Activated CD8-positive, alpha-beta T cell treated with anti-CD3 and anti-CD28 coated beads, Interleukin-2, amount 10 ng/mL, durations not matched to agents 7 days and 5 days (primary cell): ENCODE measurements at regions not wholly inside any gene's neighbourhood (a gene's known extent, or its start where the extent isn't known, plus 50 kb on each side); places are given as distances from the start of the nearest gene placed in this dataset.

ENCODE experiments used
- ATAC-seq: fragments of 150-1000 bp; cut with Tn5 transposase; one replicate; pipeline ENCODE4 v1.10.0; 2021; ENCODE audit warnings: moderate library complexity
- CTCF ChIA-PET: fragments of 350-600 bp; sonication (Branson Sonifier 250); formaldehyde crosslinking; loops from one replicate; lab custom pipeline; 2021; ENCODE audit warnings: antibody characterized with exemption; lab: Charles Lee
- POLR2A ChIA-PET: fragments of 350-600 bp; sonication (Branson Sonifier 250); formaldehyde crosslinking; loops from one replicate; lab custom pipeline; 2021; ENCODE audit warnings: antibody characterized with exemption; lab: Charles Lee
- DNase-seq: peaks from one replicate; pipeline ENCODE4 v3.0.0-alpha.2; 2020
- H3K27ac Mint-ChIP-seq: one replicate; pipeline ENCODE4 v1.8.0; 2021; ENCODE audit warnings: mild to moderate bottlenecking, mixed read lengths
- H3K27me3 Mint-ChIP-seq: one replicate; pipeline ENCODE4 v1.8.0; 2021; ENCODE audit warnings: low read depth, mixed read lengths
- H3K36me3 Mint-ChIP-seq: one replicate; pipeline ENCODE4 v1.8.0; 2021; ENCODE audit warnings: low read depth, mixed read lengths
- H3K4me1 Mint-ChIP-seq: one replicate; pipeline ENCODE4 v1.8.0; 2021; ENCODE audit warnings: low read depth, mixed read lengths
- H3K4me3 Mint-ChIP-seq: one replicate; pipeline ENCODE4 v1.8.0; 2021; ENCODE audit warnings: mild to moderate bottlenecking, mixed read lengths
- H3K9me3 Mint-ChIP-seq: one replicate; pipeline ENCODE4 v1.8.0; 2022; ENCODE audit warnings: mixed read lengths; ENCODE audit not compliant: insufficient read depth

DNA sequence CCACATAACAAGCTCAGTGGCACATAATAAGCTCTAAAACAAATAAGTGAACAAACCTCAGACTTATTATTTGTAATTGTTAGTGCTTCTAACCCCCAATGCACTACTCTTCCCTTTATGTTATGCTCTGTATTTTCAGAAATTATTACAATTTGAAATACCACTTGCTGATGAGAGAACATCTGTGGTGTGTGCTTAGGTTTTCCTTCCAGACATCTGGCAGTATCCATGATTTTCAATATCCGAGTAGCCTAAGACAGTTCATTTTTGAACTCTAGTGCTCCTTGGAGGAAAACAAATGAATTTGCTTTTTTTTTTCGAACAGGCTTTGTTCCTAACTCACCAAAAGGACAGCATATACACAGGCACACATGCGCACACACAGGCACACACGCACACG is 278.7 kb upstream of the CLNK start:
- no peaks in the 10 kb centered on the region for H3K36me3 Mint-ChIP-seq
- POLR2A ChIA-PET, result no interaction called here
- H3K4me3 Mint-ChIP-seq, result no peak overlapping the region
- DNase-seq (no peak), ATAC-seq (no peak)
- H3K9me3 Mint-ChIP-seq, result peaks cover 5% of the 10 kb centered on the region
- H3K27me3 Mint-ChIP-seq, result peaks cover 3% of the 10 kb centered on the region
- H3K4me1 Mint-ChIP-seq, result no peaks in the 10 kb centered on the region
- CTCF ChIA-PET, result no interaction called here
- no peak overlapping the region for H3K27ac Mint-ChIP-seq

DNA sequence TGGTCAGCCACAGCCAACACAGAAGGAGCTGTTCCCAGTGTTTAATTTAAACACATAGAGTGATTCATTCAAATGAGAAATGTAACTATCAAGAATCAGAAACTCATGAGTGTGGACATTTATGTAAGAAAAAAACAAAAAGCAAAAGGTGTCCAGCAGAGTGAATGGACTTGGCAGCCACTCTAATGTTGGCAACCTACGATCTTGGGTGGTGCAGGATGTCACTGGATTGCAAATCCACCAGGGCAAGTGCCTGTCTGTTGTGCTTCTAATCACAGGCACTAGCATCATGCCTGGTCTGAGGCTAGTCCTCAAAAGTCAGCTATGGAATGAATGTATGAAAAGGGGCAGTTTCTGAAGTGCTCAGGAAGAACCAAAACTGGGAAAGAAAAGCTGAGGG is 277.7 kb upstream of the CLNK start:
- no peak overlapping the region for H3K4me3 Mint-ChIP-seq
- H3K27ac Mint-ChIP-seq, result no peak overlapping the region
- peaks cover 5% of the 10 kb centered on the region for H3K9me3 Mint-ChIP-seq
- DNase-seq (no peak), ATAC-seq (no peak)
- POLR2A ChIA-PET, result no interaction called here
- CTCF ChIA-PET, result no interaction called here
- no peaks in the 10 kb centered on the region for H3K4me1 Mint-ChIP-seq
- H3K36me3 Mint-ChIP-seq, result no peaks in the 10 kb centered on the region
- H3K27me3 Mint-ChIP-seq, result peaks cover 3% of the 10 kb centered on the region

GRCh38 chr4:10960389-10960788 is 275.8 kb upstream of the CLNK start:
- ChIA-PET CTCF (no interaction called here), POLR2A (no interaction called here)
- H3K9me3 Mint-ChIP-seq, result no peaks in the 10 kb centered on the region
- H3K4me3 Mint-ChIP-seq, result no peak overlapping the region
- no peak overlapping the region for H3K27ac Mint-ChIP-seq
- H3K27me3 Mint-ChIP-seq, result peaks cover 2% of the 10 kb centered on the region
- no peak for DNase-seq
- ATAC-seq, result no peak
- H3K36me3 Mint-ChIP-seq, result no peaks in the 10 kb centered on the region
- peaks cover 5% of the 10 kb centered on the region for H3K4me1 Mint-ChIP-seq

- ChIA-PET POLR2A (no interaction called here), CTCF (no interaction called here)
- ATAC-seq (no peak), DNase-seq (no peak)
- no peaks in the 10 kb centered on the region for H3K36me3 Mint-ChIP-seq
- H3K27me3 Mint-ChIP-seq, result peaks cover 2% of the 10 kb centered on the region
- peaks cover 11% of the 10 kb centered on the region for H3K4me1 Mint-ChIP-seq
- no peaks in the 10 kb centered on the region for H3K9me3 Mint-ChIP-seq
- no peak overlapping the region for H3K4me3 Mint-ChIP-seq
- H3K27ac Mint-ChIP-seq, result no peak overlapping the region
Measured at GRCh38 chr4:10959586-10959985, 275.0 kb upstream of the CLNK start.

DNA sequence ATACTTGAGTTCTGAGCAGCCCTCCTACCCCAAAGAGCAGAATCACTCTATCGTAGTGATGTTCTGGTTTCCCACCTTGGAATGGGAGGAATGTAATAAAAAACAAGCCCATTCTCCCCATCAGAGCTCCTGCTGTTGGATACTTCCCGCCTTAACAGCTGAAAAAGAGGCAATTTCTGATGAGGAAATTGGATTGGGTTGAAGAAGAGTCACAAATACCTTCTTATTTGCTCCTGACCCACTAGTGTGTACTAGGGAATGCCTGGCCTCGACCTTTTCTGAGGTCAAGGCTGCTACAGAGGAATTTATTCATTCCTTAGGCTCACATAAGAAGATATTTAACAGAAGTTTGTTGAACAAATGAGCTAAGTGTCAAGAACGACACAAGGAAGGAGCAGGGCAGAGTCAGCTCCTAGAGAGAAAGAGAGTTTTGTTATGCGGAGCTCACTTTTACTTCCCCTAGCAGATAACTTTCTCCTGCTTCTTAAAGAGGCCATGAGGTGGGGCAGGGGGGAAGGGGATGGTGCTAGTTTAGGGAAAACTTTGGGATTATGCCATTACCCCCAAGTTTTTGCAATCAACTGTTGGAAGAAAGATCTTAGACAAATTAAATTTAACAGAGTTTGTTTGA is 273.8 kb upstream of the CLNK start:
- DNase-seq, result no peak
- ChIA-PET POLR2A (no interaction called here), CTCF (no interaction called here)
- no peak for ATAC-seq
- Mint-ChIP-seq H3K4me1 (peaks cover 20% of the 10 kb centered on the region), H3K36me3 (no peaks in the 10 kb centered on the region), H3K9me3 (no peaks in the 10 kb centered on the region), H3K27ac (no peak overlapping the region), H3K27me3 (peaks cover 2% of the 10 kb centered on the region), H3K4me3 (no peak overlapping the region)

GRCh38 chr4:10951306-10951705 is 266.7 kb upstream of the CLNK start:
- DNase-seq (no peak), ATAC-seq (no peak)
- Mint-ChIP-seq H3K36me3 (no peaks in the 10 kb centered on the region), H3K4me1 (peaks cover 21% of the 10 kb centered on the region), H3K9me3 (no peaks in the 10 kb centered on the region), H3K4me3 (no peak overlapping the region), H3K27ac (no peak overlapping the region), H3K27me3 (peaks cover 8% of the 10 kb centered on the region)
- ChIA-PET POLR2A (no interaction called here), CTCF (no interaction called here)

GRCh38 chr4:10949039-10949733 is 264.6 kb upstream of the CLNK start:
- ChIA-PET POLR2A (no interaction called here), CTCF (no interaction called here)
- Mint-ChIP-seq H3K4me3 (no peak overlapping the region), H3K9me3 (no peaks in the 10 kb centered on the region), H3K27ac (no peak overlapping the region), H3K36me3 (no peaks in the 10 kb centered on the region), H3K27me3 (peaks cover 8% of the 10 kb centered on the region), H3K4me1 (peaks cover 6% of the 10 kb centered on the region)
- ATAC-seq, result no peak
- no peak for DNase-seq

DNA sequence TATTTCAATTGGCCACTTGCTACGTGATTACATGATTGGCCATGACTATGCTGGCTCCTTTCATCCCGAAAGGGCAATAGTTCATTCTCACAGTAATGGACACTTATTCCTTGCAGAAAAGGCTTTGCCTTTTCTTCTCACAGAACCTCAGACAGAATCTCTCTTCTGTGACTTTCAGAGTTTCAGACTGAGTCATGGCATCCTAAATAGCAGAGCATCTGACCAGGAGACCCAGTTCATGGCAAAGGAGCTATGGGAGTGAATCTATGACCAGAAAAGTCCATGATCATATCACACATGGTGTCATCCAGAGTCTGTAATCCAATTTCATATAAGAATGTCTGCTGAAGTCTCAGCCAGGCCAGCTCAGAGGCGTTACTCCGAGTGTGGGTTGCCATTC is 263.3 kb upstream of the CLNK start:
- no peak for DNase-seq
- ChIA-PET POLR2A (no interaction called here), CTCF (no interaction called here)
- no peak overlapping the region for H3K27ac Mint-ChIP-seq
- peaks cover 8% of the 10 kb centered on the region for H3K27me3 Mint-ChIP-seq
- H3K36me3 Mint-ChIP-seq, result no peaks in the 10 kb centered on the region
- ATAC-seq, result no peak
- no peaks in the 10 kb centered on the region for H3K9me3 Mint-ChIP-seq
- no peak overlapping the region for H3K4me3 Mint-ChIP-seq
- no peaks in the 10 kb centered on the region for H3K4me1 Mint-ChIP-seq

DNA sequence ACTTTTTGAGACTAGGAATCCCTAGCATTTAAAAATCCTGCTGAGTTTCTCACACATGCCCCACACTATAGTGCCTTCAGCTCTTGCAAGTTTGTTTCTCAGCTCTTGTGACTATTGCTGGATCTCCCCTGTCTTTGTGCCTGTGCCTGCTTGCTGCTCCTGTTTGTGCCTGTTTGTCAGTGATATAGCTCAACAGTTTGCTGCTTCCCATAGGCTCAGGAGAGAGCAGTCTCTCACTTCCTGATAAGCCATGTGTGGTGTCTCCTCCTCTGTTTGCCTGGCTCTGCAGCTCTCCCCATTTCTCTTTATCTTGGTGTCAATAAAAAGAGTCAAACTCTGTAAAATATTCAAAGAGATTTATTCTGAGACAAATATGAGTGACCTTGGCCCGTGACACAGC is 259.8 kb upstream of the CLNK start:
- no peak for DNase-seq
- Mint-ChIP-seq H3K27ac (no peak overlapping the region), H3K36me3 (no peaks in the 10 kb centered on the region), H3K4me1 (no peaks in the 10 kb centered on the region), H3K27me3 (peaks cover 2% of the 10 kb centered on the region), H3K4me3 (no peak overlapping the region), H3K9me3 (no peaks in the 10 kb centered on the region)
- POLR2A ChIA-PET, result no interaction called here
- no peak for ATAC-seq
- CTCF ChIA-PET, result no interaction called here

- H3K4me1 Mint-ChIP-seq, result no peaks in the 10 kb centered on the region
- H3K36me3 Mint-ChIP-seq, result no peaks in the 10 kb centered on the region
- peaks cover 2% of the 10 kb centered on the region for H3K27me3 Mint-ChIP-seq
- POLR2A ChIA-PET, result interaction anchor here (0.6 kb wide), 1 partner anchor 304 kb away, joined by 3 read pairs; no protein-coding TSS in a partner anchor
- CTCF ChIA-PET, result no interaction called here
- DNase-seq, result no peak
- no peak overlapping the region for H3K4me3 Mint-ChIP-seq
- ATAC-seq, result no peak
- H3K27ac Mint-ChIP-seq, result no peak overlapping the region
- no peaks in the 10 kb centered on the region for H3K9me3 Mint-ChIP-seq
Measured at GRCh38 chr4:10942156-10942555, 257.6 kb upstream of the CLNK start.

DNA sequence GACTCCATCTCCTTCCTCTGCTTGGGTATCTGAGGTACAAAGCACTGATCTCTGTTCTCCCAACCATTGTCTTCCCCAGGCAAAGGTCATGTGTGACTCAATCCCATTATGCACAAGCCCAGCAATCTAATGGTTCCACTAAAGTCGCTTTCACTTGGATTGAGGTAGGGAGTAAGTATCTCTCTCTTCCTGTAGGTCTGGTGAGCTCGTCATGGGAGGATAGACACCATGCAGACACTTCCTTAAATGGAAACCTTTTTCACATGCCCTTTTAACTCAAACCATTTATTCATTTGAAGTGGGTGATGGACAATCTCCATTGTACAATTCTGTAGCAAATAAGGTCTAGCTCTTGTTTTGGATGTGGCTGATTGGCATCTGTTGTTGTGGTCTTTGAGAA is 245.2 kb upstream of the CLNK start:
- H3K36me3 Mint-ChIP-seq, result no peaks in the 10 kb centered on the region
- no peaks in the 10 kb centered on the region for H3K4me1 Mint-ChIP-seq
- POLR2A ChIA-PET, result no interaction called here

DNA sequence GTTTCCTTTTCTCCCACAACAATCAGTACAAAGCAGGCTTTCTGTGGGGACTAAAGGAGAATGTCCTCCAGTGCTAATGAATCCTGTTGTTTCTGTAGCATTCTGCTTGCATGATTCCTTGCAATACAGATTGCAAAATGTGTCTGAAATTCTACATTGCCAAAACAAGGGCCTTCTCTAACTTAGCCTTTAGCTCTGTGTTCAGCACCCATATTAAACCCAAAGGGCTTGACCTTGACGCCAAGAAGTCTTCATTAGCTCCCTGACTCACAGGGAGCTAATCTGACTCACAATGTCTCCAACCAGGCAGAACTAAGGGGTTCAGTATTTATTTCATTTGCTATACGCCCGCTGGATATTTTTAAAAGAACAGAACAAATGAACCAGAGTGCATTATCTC is 241.4 kb upstream of the CLNK start:
- H3K27me3 Mint-ChIP-seq, result no peaks in the 10 kb centered on the region
- H3K9me3 Mint-ChIP-seq, result no peaks in the 10 kb centered on the region
- no peaks in the 10 kb centered on the region for H3K4me1 Mint-ChIP-seq
- ChIA-PET POLR2A (no interaction called here), CTCF (no interaction called here)
- DNase-seq (no peak), ATAC-seq (no peak)
- no peak overlapping the region for H3K4me3 Mint-ChIP-seq
- H3K27ac Mint-ChIP-seq, result no peak overlapping the region
- no peaks in the 10 kb centered on the region for H3K36me3 Mint-ChIP-seq

More for the DNA sequence above, 245.2 kb upstream of the CLNK start:
- DNase-seq, result no peak
- no peaks in the 10 kb centered on the region for H3K27me3 Mint-ChIP-seq
- no peak for ATAC-seq
- H3K9me3 Mint-ChIP-seq, result no peaks in the 10 kb centered on the region
- CTCF ChIA-PET, result no interaction called here
- no peak overlapping the region for H3K4me3 Mint-ChIP-seq
- no peak overlapping the region for H3K27ac Mint-ChIP-seq
